ENCODE measurements at regions not wholly inside any gene's neighbourhood (a gene's known extent, or its start where the extent isn't known, plus 50 kb on each side); places are given as distances from the start of the nearest gene placed in this dataset.

GRCh38 chr12:67822826-67823225 lies 166.4 kb upstream of the IFNG-AS1 start:
- TF ChIP-seq CTCF (IDR thresholded peaks at IDR 0.05) (no peak), POLR2A (IDR thresholded peaks at IDR 0.05) (no peak), EP300 (IDR thresholded peaks at IDR 0.05) (no peak)

Measured in ovary (tissue), 3 donors.